ENCODE measurements at regions not wholly inside any gene's neighbourhood (a gene's known extent, or its start where the extent isn't known, plus 50 kb on each side); places are given as distances from the start of the nearest gene placed in this dataset.

- ChIA-PET POLR2A (no interaction called here), CTCF (no interaction called here)
- no peak for DNase-seq
Observed at GRCh38 chr3:74372743-74373142, 241.7 kb downstream of the CNTN3 start.

DNA sequence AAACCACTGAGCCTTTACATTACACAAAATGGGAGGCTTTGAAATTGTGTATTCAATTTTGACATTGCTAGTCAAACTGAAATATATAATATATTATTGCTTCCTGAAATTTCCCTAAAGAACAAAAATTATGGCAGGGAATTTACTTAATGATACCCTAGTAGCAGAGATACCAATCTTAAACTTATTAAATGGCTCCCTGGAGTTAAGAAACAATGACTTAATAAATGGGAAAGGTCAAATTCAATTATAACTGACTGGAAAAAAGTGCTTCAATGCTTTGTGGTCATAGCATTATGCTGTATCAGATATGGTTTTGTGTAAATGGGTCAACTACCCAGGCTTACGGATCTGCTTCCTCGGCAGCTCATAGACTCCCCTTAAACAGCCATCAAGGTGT lies 244.1 kb downstream of the CNTN3 start:
- DNase-seq (no peak), ATAC-seq (replicated peaks in 1 of 4) (no peak)
- H3K36me3 Mint-ChIP-seq, result no peaks in the 10 kb centered on the region
- H3K27me3 Mint-ChIP-seq, result no peaks in the 10 kb centered on the region
- H3K4me1 Mint-ChIP-seq, result no peaks in the 10 kb centered on the region
- Histone ChIP-seq H3K27me3 (replicated peaks in 1 of 2; ENCODE audit: control insufficient read depth in 2 of 2, extremely low read depth in 1 of 2, insufficient read depth in 2 of 2, low read length in 1 of 2) (no peaks in the 10 kb centered on the region), H3K27ac (ENCODE audit: low read length) (no peak overlapping the region), H3K4me1 (ENCODE audit: control insufficient read depth in 1 of 2, extremely low read depth in 1 of 2, insufficient read depth in 2 of 2, low read length in 2 of 2) (no peaks in the 10 kb centered on the region), H3K9me3 (no peaks in the 10 kb centered on the region), H3K4me3 (ENCODE audit: control insufficient read depth in 1 of 2, extremely low read depth in 1 of 2, low read length in 1 of 2) (no peak overlapping the region), H3K36me3 (ENCODE audit: control insufficient read depth in 2 of 2, extremely low read depth in 1 of 2, insufficient read depth in 1 of 2, low read length in 1 of 2) (no peaks in the 10 kb centered on the region)
- peaks cover 10 to 21% (median 11%) of the 10 kb centered on the region in 3 donors for H3K9me3 Mint-ChIP-seq
- ChIA-PET CTCF (no interaction called here), POLR2A (no interaction called here)
- H3K27ac Mint-ChIP-seq, result no peak overlapping the region
- no CpG with 5 or more reads among the region's 2 CpGs for WGBS (ENCODE audit: insufficient coverage)
- H3K4me3 Mint-ChIP-seq, result no peak overlapping the region

More at GRCh38 chr3:74372743-74373142, 241.7 kb downstream of the CNTN3 start:
- Mint-ChIP-seq H3K9me3 (peaks cover 10 to 27% (median 11%) of the 10 kb centered on the region in 3 donors), H3K27me3 (no peaks in the 10 kb centered on the region), H3K4me3 (no peak overlapping the region), H3K36me3 (no peaks in the 10 kb centered on the region), H3K4me1 (no peaks in the 10 kb centered on the region), H3K27ac (no peak overlapping the region)
- whole genome bisulfite sequencing (ENCODE audit: insufficient coverage), result no CpG with 5 or more reads among the region's 2 CpGs
- Histone ChIP-seq H3K9me3 (no peaks in the 10 kb centered on the region), H3K27me3 (replicated peaks in 1 of 2; ENCODE audit: control insufficient read depth in 2 of 2, extremely low read depth in 1 of 2, insufficient read depth in 2 of 2, low read length in 1 of 2) (no peaks in the 10 kb centered on the region), H3K4me3 (ENCODE audit: control insufficient read depth in 1 of 2, extremely low read depth in 1 of 2, low read length in 1 of 2) (no peak overlapping the region), H3K36me3 (ENCODE audit: control insufficient read depth in 2 of 2, extremely low read depth in 1 of 2, insufficient read depth in 1 of 2, low read length in 1 of 2) (no peaks in the 10 kb centered on the region), H3K27ac (ENCODE audit: low read length) (no peak overlapping the region), H3K4me1 (ENCODE audit: control insufficient read depth in 1 of 2, extremely low read depth in 1 of 2, insufficient read depth in 2 of 2, low read length in 2 of 2) (no peaks in the 10 kb centered on the region)
- ATAC-seq (replicated peaks in 1 of 4), result no peak

GRCh38 chr3:74366331-74366730 lies 248.1 kb downstream of the CNTN3 start:
- no peak for ATAC-seq (replicated peaks in 1 of 4)
- H3K27me3 ChIP-seq (replicated peaks in 1 of 2; ENCODE audit: control insufficient read depth in 2 of 2, extremely low read depth in 1 of 2, insufficient read depth in 2 of 2, low read length in 1 of 2), result no peaks in the 10 kb centered on the region
- WGBS (ENCODE audit: insufficient coverage), result no CpG with 5 or more reads among the region's 1 CpG

DNA sequence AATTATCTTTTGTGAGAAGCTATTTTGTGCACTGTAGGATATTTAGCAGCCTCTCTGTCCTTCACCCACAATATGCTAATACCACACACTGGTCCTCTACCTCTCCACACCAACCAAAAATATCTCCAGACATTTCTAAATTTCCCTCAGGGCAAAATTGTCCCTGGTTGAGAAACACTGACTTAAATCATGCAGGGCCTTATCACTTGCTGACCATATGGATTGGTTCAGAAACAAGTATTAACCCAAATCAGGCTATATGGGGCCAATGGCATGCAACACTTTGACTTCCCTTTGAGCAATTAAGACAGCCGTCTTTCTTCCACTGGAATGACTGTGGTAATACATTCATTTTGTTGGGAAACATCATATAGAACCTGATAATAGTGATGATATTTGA lies 251.1 kb downstream of the CNTN3 start:
- ATAC-seq (replicated peaks in 1 of 4), result no peak
- Histone ChIP-seq H3K4me3 (ENCODE audit: control insufficient read depth in 1 of 2, extremely low read depth in 1 of 2, low read length in 1 of 2) (no peak overlapping the region), H3K36me3 (ENCODE audit: control insufficient read depth in 2 of 2, extremely low read depth in 1 of 2, insufficient read depth in 1 of 2, low read length in 1 of 2) (no peaks in the 10 kb centered on the region), H3K27ac (ENCODE audit: low read length) (no peak overlapping the region), H3K4me1 (ENCODE audit: control insufficient read depth in 1 of 2, extremely low read depth in 1 of 2, insufficient read depth in 2 of 2, low read length in 2 of 2) (no peaks in the 10 kb centered on the region), H3K27me3 (replicated peaks in 1 of 2; ENCODE audit: control insufficient read depth in 2 of 2, extremely low read depth in 1 of 2, insufficient read depth in 2 of 2, low read length in 1 of 2) (no peaks in the 10 kb centered on the region), H3K9me3 (no peaks in the 10 kb centered on the region)
- Mint-ChIP-seq H3K36me3 (no peaks in the 10 kb centered on the region), H3K9me3 (peaks cover 5 to 11% (median 9%) of the 10 kb centered on the region in 3 donors), H3K27ac (no peak overlapping the region), H3K4me3 (no peak overlapping the region), H3K27me3 (no peaks in the 10 kb centered on the region), H3K4me1 (no peaks in the 10 kb centered on the region)
- no CpG with 5 or more reads among the region's 1 CpG for WGBS (ENCODE audit: insufficient coverage)
- CTCF ChIA-PET, result no interaction called here
- POLR2A ChIA-PET, result no interaction called here
- no peak for DNase-seq

More at GRCh38 chr3:74366331-74366730, 248.1 kb downstream of the CNTN3 start:
- no peak for DNase-seq
- Mint-ChIP-seq H3K36me3 (no peaks in the 10 kb centered on the region), H3K27me3 (no peaks in the 10 kb centered on the region), H3K9me3 (peaks cover 5 to 6% (median 6%) of the 10 kb centered on the region in 3 donors), H3K4me3 (no peak overlapping the region), H3K27ac (no peak overlapping the region), H3K4me1 (no peaks in the 10 kb centered on the region)
- POLR2A ChIA-PET, result no interaction called here
- Histone ChIP-seq H3K9me3 (no peaks in the 10 kb centered on the region), H3K27ac (ENCODE audit: low read length) (no peak overlapping the region), H3K36me3 (ENCODE audit: control insufficient read depth in 2 of 2, extremely low read depth in 1 of 2, insufficient read depth in 1 of 2, low read length in 1 of 2) (no peaks in the 10 kb centered on the region), H3K4me3 (ENCODE audit: control insufficient read depth in 1 of 2, extremely low read depth in 1 of 2, low read length in 1 of 2) (no peak overlapping the region), H3K4me1 (ENCODE audit: control insufficient read depth in 1 of 2, extremely low read depth in 1 of 2, insufficient read depth in 2 of 2, low read length in 2 of 2) (no peaks in the 10 kb centered on the region)
- CTCF ChIA-PET, result no interaction called here

DNA sequence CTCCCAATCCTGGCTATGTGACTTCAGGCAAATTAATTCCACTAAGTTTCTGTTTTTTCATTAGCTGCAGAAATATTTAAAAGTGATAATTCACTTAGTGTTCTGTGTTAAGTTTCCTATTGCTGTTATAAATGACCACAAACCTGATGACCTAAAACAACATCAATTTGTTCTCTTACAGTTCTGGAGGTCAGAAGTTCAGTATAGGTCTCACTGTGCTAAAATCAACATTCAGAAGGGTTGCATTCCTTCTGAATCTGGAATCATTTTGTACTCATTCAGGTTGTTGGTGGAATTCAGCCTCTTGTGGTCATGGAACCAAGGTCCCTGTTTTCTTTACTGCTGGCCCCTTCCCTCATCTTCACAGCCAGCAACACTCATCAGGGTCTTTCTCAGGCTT lies 254.1 kb downstream of the CNTN3 start:
- H3K4me3 ChIP-seq (ENCODE audit: control insufficient read depth in 1 of 2, extremely low read depth in 1 of 2, low read length in 1 of 2), result no peak overlapping the region
- Mint-ChIP-seq H3K4me1 (no peaks in the 10 kb centered on the region), H3K9me3 (peaks cover 8 to 11% (median 9%) of the 10 kb centered on the region in 3 donors)

DNA sequence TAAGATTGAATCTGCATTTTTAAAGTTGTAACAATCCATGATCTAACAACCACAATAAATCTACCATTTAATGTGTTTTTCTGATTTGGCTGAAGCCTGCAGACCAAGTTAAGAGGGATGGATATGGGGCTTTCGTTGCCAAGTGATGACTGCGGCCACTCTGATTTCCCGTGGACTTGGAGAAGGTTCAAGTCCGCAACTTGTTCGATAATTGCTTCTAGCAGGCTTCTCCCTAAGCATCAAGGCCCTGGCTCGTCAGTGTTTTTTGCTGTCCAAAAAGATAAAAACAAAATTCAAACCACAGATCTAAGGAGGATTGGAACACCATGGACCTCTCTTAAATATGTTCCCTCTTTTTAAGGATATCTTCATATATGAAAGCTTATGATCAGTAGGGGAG lies 256.6 kb downstream of the CNTN3 start:
- Mint-ChIP-seq H3K4me1 (no peaks in the 10 kb centered on the region), H3K27ac (no peak overlapping the region), H3K4me3 (no peak overlapping the region), H3K36me3 (no peaks in the 10 kb centered on the region), H3K27me3 (no peaks in the 10 kb centered on the region), H3K9me3 (peaks cover 7 to 19% (median 13%) of the 10 kb centered on the region in 3 donors)
- H3K4me3 ChIP-seq (ENCODE audit: control insufficient read depth in 1 of 2, extremely low read depth in 1 of 2, low read length in 1 of 2), result no peak overlapping the region
- ChIA-PET CTCF (no interaction called here), POLR2A (no interaction called here)
- H3K4me1 ChIP-seq (ENCODE audit: control insufficient read depth in 1 of 2, extremely low read depth in 1 of 2, insufficient read depth in 2 of 2, low read length in 2 of 2), result no peaks in the 10 kb centered on the region
- ATAC-seq (replicated peaks in 1 of 4), result no peak
- H3K9me3 ChIP-seq, result no peaks in the 10 kb centered on the region
- no peak overlapping the region for H3K27ac ChIP-seq (ENCODE audit: low read length)
- 82% methylated on average over 5 of the region's 6 CpGs for WGBS (ENCODE audit: insufficient coverage)
- DNase-seq, result no peak
- no peaks in the 10 kb centered on the region for H3K36me3 ChIP-seq (ENCODE audit: control insufficient read depth in 2 of 2, extremely low read depth in 1 of 2, insufficient read depth in 1 of 2, low read length in 1 of 2)
- no peaks in the 10 kb centered on the region for H3K27me3 ChIP-seq (replicated peaks in 1 of 2; ENCODE audit: control insufficient read depth in 2 of 2, extremely low read depth in 1 of 2, insufficient read depth in 2 of 2, low read length in 1 of 2)

More for the DNA sequence above, 254.1 kb downstream of the CNTN3 start:
- DNase-seq (no peak), ATAC-seq (replicated peaks in 1 of 4) (no peak)
- no peaks in the 10 kb centered on the region for H3K4me1 ChIP-seq (ENCODE audit: control insufficient read depth in 1 of 2, extremely low read depth in 1 of 2, insufficient read depth in 2 of 2, low read length in 2 of 2)
- ChIA-PET POLR2A (no interaction called here), CTCF (no interaction called here)
- no peaks in the 10 kb centered on the region for H3K36me3 ChIP-seq (ENCODE audit: control insufficient read depth in 2 of 2, extremely low read depth in 1 of 2, insufficient read depth in 1 of 2, low read length in 1 of 2)
- Mint-ChIP-seq H3K27me3 (no peaks in the 10 kb centered on the region), H3K36me3 (no peaks in the 10 kb centered on the region), H3K27ac (no peak overlapping the region), H3K4me3 (no peak overlapping the region)
- no peaks in the 10 kb centered on the region for H3K9me3 ChIP-seq
- H3K27ac ChIP-seq (ENCODE audit: low read length), result no peak overlapping the region
- H3K27me3 ChIP-seq (replicated peaks in 1 of 2; ENCODE audit: control insufficient read depth in 2 of 2, extremely low read depth in 1 of 2, insufficient read depth in 2 of 2, low read length in 1 of 2), result no peaks in the 10 kb centered on the region

GRCh38 chr3:74353039-74353438 lies 261.4 kb downstream of the CNTN3 start:
- POLR2A ChIA-PET, result no interaction called here
- ATAC-seq (replicated peaks in 1 of 4), result no peak

More at GRCh38 chr3:74353039-74353438, 261.4 kb downstream of the CNTN3 start:
- H3K27ac ChIP-seq (ENCODE audit: low read length), result no peak overlapping the region
- no peaks in the 10 kb centered on the region for H3K27me3 Mint-ChIP-seq
- H3K4me3 Mint-ChIP-seq, result no peak overlapping the region
- CTCF ChIA-PET, result no interaction called here
- H3K4me1 ChIP-seq (ENCODE audit: control insufficient read depth in 1 of 2, extremely low read depth in 1 of 2, insufficient read depth in 2 of 2, low read length in 2 of 2), result no peaks in the 10 kb centered on the region
- H3K9me3 ChIP-seq, result no peaks in the 10 kb centered on the region
- no peaks in the 10 kb centered on the region for H3K36me3 Mint-ChIP-seq
- no peak for DNase-seq
- H3K36me3 ChIP-seq (ENCODE audit: control insufficient read depth in 2 of 2, extremely low read depth in 1 of 2, insufficient read depth in 1 of 2, low read length in 1 of 2), result no peaks in the 10 kb centered on the region
- H3K9me3 Mint-ChIP-seq, result peaks cover 11 to 32% (median 16%) of the 10 kb centered on the region in 3 donors
- WGBS (ENCODE audit: insufficient coverage), result no CpG with 5 or more reads among the region's 1 CpG
- no peak overlapping the region for H3K27ac Mint-ChIP-seq
- H3K4me1 Mint-ChIP-seq, result no peaks in the 10 kb centered on the region
- H3K27me3 ChIP-seq (replicated peaks in 1 of 2; ENCODE audit: control insufficient read depth in 2 of 2, extremely low read depth in 1 of 2, insufficient read depth in 2 of 2, low read length in 1 of 2), result no peaks in the 10 kb centered on the region
- H3K4me3 ChIP-seq (ENCODE audit: control insufficient read depth in 1 of 2, extremely low read depth in 1 of 2, low read length in 1 of 2), result no peak overlapping the region
